ENCODE measurements at regions not wholly inside any gene's neighbourhood (a gene's known extent, or its start where the extent isn't known, plus 50 kb on each side); places are given as distances from the start of the nearest gene placed in this dataset.
"Not testable (repeated sequence)": the region's sequence is repeated elsewhere in the genome, so short reads cannot be mapped to it uniquely, and the experiment has no call there.

DNA sequence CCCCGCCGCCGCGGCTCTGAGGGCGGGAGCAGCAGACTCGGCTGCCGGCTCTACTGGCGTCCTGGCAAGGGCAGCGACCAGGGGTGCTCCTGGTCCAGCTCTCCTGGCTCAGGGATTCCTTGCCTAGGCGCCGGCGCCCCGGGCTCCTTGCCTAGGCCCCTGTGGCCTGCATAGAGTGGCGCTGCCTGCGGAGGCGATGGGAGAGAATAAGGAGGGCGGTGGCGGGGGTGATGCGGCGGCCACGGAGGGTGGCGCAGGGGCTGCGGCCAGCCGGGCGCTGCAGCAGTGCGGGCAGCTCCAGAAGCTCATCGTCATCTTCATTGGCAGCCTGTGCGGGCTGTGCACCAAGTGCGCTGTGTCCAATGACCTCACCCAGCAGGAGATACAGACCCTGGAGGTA lies 136.6 kb upstream of the TP53TG3D start:
- DNase-seq (ENCODE audit: low read depth): not testable (repeated sequence)

DNA sequence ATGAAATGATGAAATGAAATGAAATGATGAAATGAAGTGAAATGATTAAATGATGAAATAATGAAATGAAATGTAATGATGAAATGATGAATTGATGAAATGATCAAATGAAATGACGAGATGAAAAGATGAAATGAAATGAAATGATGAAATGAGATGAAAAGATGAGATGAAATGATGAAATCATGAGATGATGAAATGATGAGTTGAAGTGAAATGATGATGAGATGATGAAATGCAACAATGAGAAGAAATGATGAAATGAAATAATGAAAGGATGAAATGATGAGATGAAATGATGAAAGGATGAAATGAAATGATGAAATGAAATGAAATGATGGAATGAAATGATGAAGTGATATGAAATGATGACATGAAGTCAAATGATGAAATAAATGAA lies 132.7 kb upstream of the TP53TG3D start:
- not testable (repeated sequence) for DNase-seq (ENCODE audit: low read depth)

DNA sequence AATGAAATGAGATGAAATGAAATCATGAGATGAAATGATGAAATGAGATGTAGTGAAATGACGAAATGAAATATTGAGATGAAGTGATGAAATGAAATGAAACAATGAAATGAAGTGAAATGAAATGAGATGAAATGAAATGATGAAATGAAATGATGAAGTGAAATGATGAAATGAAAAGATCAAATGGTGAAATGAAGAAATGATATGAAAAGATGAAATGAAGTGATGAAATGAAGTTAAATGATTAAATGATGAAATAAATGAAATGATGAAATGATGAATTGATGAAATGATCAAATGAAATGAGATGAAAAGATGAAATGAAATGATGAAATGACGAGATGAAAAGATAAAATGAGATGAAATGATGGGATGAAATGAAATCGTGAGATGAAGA lies 132.3 kb upstream of the TP53TG3D start:
- DNase-seq (ENCODE audit: low read depth): not testable (repeated sequence)

DNA sequence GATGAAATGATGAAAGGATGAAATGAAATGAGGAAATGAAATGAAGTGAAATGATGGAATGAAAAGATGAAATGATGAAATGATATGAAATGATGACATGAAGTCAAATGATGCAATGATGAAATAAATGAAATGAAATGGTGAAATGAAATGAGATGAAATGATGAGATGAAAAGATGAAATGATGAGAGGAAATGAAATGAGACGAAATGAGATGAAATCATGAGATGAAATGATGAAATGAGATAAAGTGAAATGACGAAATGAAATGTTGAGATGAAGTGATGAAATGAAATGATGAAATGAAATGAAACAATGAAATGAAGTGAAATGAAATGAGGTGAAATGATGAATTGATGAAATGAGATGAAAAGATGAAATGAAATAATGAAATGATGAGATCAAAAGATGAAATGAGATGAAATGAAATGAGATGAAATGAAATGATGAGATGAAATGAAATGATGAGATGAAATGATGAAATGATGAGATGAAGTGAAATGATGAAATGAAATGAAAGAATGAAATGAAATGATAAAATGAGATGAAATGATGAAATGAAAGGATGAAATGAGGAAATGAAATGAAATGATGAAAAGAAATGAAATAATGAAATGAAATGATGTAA lies 131.7 kb upstream of the TP53TG3D start:
- not testable (repeated sequence) for DNase-seq (ENCODE audit: low read depth)

DNA sequence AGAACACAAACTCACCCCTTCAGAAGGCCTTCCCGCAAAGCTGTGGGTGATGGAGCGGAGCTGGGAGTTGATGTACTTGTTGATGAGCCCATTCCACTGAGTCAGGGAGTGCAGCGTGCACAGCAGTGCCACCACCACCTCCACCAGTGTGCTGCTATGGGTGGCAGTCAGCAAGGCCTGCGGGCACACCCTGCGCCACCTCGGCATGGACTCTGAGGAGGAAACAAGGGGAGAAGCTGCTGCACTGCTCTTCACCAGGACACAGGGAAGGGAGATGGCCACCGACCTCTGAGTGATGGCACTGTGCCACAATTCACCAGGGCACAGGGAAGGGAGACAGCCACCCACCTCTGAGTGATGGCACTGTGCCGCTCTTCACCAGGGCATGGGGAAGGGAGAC lies 100.7 kb upstream of the TP53TG3D start:
- not testable (repeated sequence) for DNase-seq (ENCODE audit: low read depth)

DNA sequence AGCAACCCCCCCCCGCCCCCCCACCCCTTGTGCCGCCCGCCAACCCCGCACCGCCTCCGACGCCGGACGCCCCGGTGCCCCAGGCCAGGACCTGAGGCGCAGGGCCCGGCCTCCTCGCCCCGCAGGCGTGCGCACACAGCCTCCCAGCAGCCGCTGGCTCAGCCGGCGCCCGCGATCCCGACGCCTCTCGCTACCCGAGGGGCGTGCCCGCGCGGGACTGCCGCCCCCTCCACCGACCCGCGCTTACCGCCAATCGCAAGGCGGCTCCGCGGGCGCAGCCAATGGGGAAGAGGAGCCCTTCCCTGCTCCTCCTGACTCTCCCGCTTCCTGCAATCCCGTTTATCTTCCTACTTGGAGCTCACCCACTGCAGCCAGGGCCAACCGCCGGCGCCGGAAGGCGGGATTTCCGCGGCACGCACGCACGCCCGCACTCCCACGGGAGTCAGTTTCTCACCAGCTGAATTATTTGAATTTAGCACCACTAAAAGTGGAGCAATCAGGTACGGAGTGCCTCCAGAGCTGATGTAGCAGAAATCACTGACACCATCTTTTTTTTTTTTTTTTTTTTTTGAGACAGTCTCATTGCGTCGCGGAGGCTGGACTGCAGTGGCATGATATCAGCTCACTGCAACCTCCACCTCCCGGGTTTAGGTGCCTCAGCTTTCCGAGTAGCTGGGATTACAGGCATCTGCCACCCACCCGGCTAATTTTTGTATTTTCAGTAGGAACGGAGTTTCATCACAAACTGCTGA lies 65.0 kb upstream of the TP53TG3D start:
- not testable (repeated sequence) for DNase-seq (ENCODE audit: low read depth)

DNA sequence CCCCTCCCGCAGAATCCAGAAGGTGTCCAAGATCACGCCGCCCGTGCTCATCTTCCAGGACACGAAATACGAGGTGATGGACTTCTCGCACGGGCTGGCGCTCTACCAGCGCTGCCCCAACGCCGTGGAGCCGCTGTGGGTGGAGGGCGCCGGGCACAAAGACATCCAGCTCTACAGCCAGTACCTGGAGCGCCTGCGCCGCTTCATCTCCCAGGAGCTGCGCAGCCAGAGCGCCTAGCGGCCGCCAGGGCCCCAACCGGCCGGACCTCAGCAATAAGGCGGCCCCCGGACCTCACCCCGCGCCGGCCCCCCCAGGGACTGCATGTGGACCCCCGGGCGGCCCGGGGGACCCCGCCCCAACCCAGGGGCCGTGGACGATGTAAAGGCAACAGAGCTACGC lies 50.5 kb upstream of the TP53TG3D start:
- not testable (repeated sequence) for DNase-seq (ENCODE audit: low read depth)
